Neuronal stem cell (in vitro differentiated cells): ENCODE measurements at regions not wholly inside any gene's neighbourhood (a gene's known extent, or its start where the extent isn't known, plus 50 kb on each side); places are given as distances from the start of the nearest gene placed in this dataset.

Experiments used
- DNase-seq: peaks from one replicate; pipeline ENCODE4 v3.0.0-alpha.2; 2013; ENCODE audit warnings: low spot score
- H2AFZ ChIP-seq: one replicate; pipeline ENCODE4 v1.6.1; 2013; ENCODE audit warnings: mild to moderate bottlenecking, low read length, inconsistent platforms
- H2AK5ac ChIP-seq: 2 replicates; pipeline ENCODE4 v1.6.1; 2013; ENCODE audit warnings: low read depth, mild to moderate bottlenecking, inconsistent platforms, low read length, moderate library complexity, mixed read lengths
- H2BK120ac ChIP-seq: 2 replicates; pipeline ENCODE4 v1.6.1; 2013; ENCODE audit warnings: low read depth, mild to moderate bottlenecking, inconsistent platforms, low read length, moderate library complexity, mixed read lengths
- H2BK12ac ChIP-seq: one replicate; pipeline ENCODE4 v1.6.1; 2013; ENCODE audit warnings: low read length, inconsistent platforms
- H2BK15ac ChIP-seq: 2 replicates; pipeline ENCODE4 v1.6.1; 2013; ENCODE audit warnings: mild to moderate bottlenecking, low read length, inconsistent platforms, mixed read lengths
- H2BK5ac ChIP-seq: one replicate; pipeline ENCODE4 v1.6.1; 2013; ENCODE audit warnings: inconsistent platforms, mild to moderate bottlenecking, low read length, moderate library complexity
- H3K14ac ChIP-seq: one replicate; pipeline ENCODE4 v1.6.1; 2013; ENCODE audit warnings: low read length, inconsistent platforms
- H3K18ac ChIP-seq: 2 replicates; pipeline ENCODE4 v1.6.1; 2013; ENCODE audit warnings: low read length, inconsistent platforms
- H3K23ac ChIP-seq: 2 replicates; pipeline ENCODE4 v1.6.1; 2013; ENCODE audit warnings: low read depth, mild to moderate bottlenecking, mixed read lengths, low read length, inconsistent platforms; ENCODE audit not compliant: poor library complexity
- H3K27ac ChIP-seq: replicated peaks from 3 replicates; pipeline ENCODE4 v1.5.1; 2013; ENCODE audit warnings: low read length, inconsistent platforms
- H3K27me3 ChIP-seq, 3 experiments: 2 replicates each; pipeline ENCODE4 v1.6.1; 2013; ENCODE audit warnings: low read length in 3 of 3, mild to moderate bottlenecking in 2 of 3, inconsistent platforms in 1 of 3, low read depth in 1 of 3, mixed read lengths in 1 of 3, moderate library complexity in 1 of 3; ENCODE audit not compliant: control insufficient read depth in 3 of 3, insufficient read depth in 3 of 3
- H3K36me3 ChIP-seq, 2 donors: replicated peaks in 1 of 2; 2 replicates each; pipeline ENCODE4 v1.6.1; 2013; ENCODE audit warnings: low read length in 2 of 2; ENCODE audit not compliant: control insufficient read depth in 2 of 2, insufficient read depth in 2 of 2
- H3K4ac ChIP-seq: 2 replicates; pipeline ENCODE4 v1.6.1; 2013; ENCODE audit warnings: inconsistent platforms, mild to moderate bottlenecking, low read length, moderate library complexity
- H3K4me1 ChIP-seq, 2 donors: 1 replicate in 1 of 2; 2 replicates in 1 of 2; pipeline ENCODE4 v1.6.1; 2013; ENCODE audit warnings: low read length in 2 of 2, low read depth in 1 of 2; ENCODE audit not compliant: control insufficient read depth in 2 of 2, insufficient read depth in 1 of 2
- H3K4me2 ChIP-seq: one replicate; pipeline ENCODE4 v1.6.1; 2013; ENCODE audit warnings: mild to moderate bottlenecking, low read length, inconsistent platforms; ENCODE audit not compliant: insufficient read depth, poor library complexity, severe bottlenecking
- H3K4me3 ChIP-seq, 2 donors: 2 replicates each; pipeline ENCODE4 v1.5.1; 2013; ENCODE audit warnings: low read length in 2 of 2, mild to moderate bottlenecking in 2 of 2, inconsistent platforms in 1 of 2, moderate library complexity in 1 of 2
- H3K79me1 ChIP-seq: one replicate; pipeline ENCODE4 v1.6.1; 2013; ENCODE audit warnings: low read depth, mild to moderate bottlenecking, inconsistent platforms, low read length, moderate library complexity
- H3K9ac ChIP-seq: one replicate; pipeline ENCODE4 v1.6.1; 2013; ENCODE audit warnings: mild to moderate bottlenecking, low read depth, low read length, inconsistent platforms; ENCODE audit not compliant: poor library complexity
- H3K9me3 ChIP-seq, 2 donors: replicated peaks in 1 of 2; 2 replicates each; pipeline versions ENCODE3 to v1.6.1; 2013; ENCODE audit warnings: low read length in 2 of 2, mild to moderate bottlenecking in 2 of 2, inconsistent platforms in 1 of 2, low read depth in 1 of 2, mixed read lengths in 1 of 2, moderate library complexity in 1 of 2; ENCODE audit not compliant: control insufficient read depth in 2 of 2, insufficient read depth in 1 of 2
- H4K8ac ChIP-seq: one replicate; pipeline ENCODE4 v1.6.1; 2013; ENCODE audit warnings: low read depth, mild to moderate bottlenecking, inconsistent platforms, low read length, moderate library complexity
- H4K91ac ChIP-seq: one replicate; pipeline ENCODE4 v1.6.1; 2013; ENCODE audit warnings: low read length, low read depth, mild to moderate bottlenecking, inconsistent platforms; ENCODE audit not compliant: poor library complexity
- WGBS, 2 donors: extraction: QIAGEN DNeasy Blood & Tissue Kit; methylation state at CpG; one replicate each; pipeline ENCODE4 v1.1.7; 2013; ENCODE audit warnings: missing lambda C conversion rate in 2 of 2, mixed read lengths in 1 of 2; ENCODE audit not compliant: insufficient read length in 2 of 2, insufficient replicate concordance in 1 of 2; ENCODE audit errors: extremely low coverage in 2 of 2; 5-methylcytosine and 5-hydroxymethylcytosine counted together

DNA sequence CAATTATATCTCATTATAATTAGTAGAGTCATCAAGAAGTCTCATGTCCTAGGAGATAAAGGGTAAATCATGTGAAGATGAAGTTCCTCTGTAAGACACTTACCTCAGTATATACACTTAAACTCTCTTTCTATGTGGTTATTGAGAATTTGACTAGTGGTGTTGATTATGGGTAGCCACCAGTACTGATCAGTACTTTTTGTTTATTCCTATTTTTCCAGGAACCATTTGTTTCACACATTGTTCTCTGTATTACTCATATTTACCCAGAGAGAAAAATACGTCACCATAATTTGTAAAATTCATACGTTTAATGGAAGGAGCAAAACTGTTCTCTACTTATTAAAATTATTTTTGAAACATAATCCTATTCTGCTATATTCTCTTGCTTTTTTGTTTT lies 55.8 kb upstream of the PRDM8 start:
- Histone ChIP-seq H3K27me3 (no peaks in the 10 kb centered on the region), H2BK5ac (no peak overlapping the region), H3K79me1 (no peaks in the 10 kb centered on the region), H3K4ac (no peak overlapping the region), H3K18ac (no peak overlapping the region), H2AFZ (no peak overlapping the region), H3K4me1 (no peaks in the 10 kb centered on the region), H3K9me3 (no peaks in the 10 kb centered on the region), H4K91ac (no peak overlapping the region), H3K14ac (no peak overlapping the region), H3K4me3 (no peak overlapping the region), H2AK5ac (no peak overlapping the region), H2BK120ac (no peak overlapping the region), H3K36me3 (no peaks in the 10 kb centered on the region), H3K27ac (no peak overlapping the region), H2BK15ac (no peak overlapping the region), H3K4me2 (no peak overlapping the region), H3K23ac (no peak overlapping the region), H4K8ac (no peak overlapping the region), H3K9ac (no peak overlapping the region), H2BK12ac (no peak overlapping the region)
- no CpG with 5 or more reads among the region's 2 CpGs for WGBS, 2 donors
- no peak for DNase-seq

DNA sequence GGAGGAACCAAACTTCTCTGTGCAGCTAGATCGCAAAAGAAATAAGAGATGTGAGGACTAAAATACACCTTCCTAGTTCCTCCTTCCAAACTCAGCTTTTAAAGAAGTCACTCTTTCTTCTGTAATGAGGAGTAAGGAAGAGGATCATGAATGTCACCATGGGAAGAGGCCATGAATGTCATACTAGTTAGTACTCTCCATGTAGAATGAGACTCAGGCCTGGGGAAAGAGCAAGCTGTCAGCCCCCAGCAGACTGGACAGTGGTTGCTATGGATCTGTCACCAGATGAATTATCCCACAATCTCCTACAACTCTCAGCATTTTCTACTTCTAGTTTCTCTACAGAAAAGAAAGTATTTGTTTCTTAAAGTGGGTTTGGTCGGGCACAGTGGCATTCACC lies 57.1 kb upstream of the PRDM8 start:
- Histone ChIP-seq H3K27ac (no peak overlapping the region), H2BK5ac (no peak overlapping the region), H3K4me2 (no peak overlapping the region), H2AFZ (no peak overlapping the region), H3K9ac (no peak overlapping the region), H2BK120ac (no peak overlapping the region), H3K18ac (no peak overlapping the region), H3K4me1 (no peaks in the 10 kb centered on the region), H3K4ac (no peak overlapping the region), H2BK12ac (no peak overlapping the region), H3K4me3 (no peak overlapping the region), H3K36me3 (no peaks in the 10 kb centered on the region), H3K9me3 (no peaks in the 10 kb centered on the region), H3K27me3 (no peaks in the 10 kb centered on the region), H4K91ac (no peak overlapping the region), H4K8ac (no peak overlapping the region), H2AK5ac (no peak overlapping the region), H3K23ac (no peak overlapping the region), H3K79me1 (no peaks in the 10 kb centered on the region), H3K14ac (no peak overlapping the region), H2BK15ac (no peak overlapping the region)
- no peak for DNase-seq
- WGBS, 2 donors = no CpG with 5 or more reads among the region's 2 CpGs

GRCh38 chr4:80139671-80140070 lies 57.6 kb upstream of the PRDM8 start:
- no peak overlapping the region for H2BK5ac ChIP-seq

DNA sequence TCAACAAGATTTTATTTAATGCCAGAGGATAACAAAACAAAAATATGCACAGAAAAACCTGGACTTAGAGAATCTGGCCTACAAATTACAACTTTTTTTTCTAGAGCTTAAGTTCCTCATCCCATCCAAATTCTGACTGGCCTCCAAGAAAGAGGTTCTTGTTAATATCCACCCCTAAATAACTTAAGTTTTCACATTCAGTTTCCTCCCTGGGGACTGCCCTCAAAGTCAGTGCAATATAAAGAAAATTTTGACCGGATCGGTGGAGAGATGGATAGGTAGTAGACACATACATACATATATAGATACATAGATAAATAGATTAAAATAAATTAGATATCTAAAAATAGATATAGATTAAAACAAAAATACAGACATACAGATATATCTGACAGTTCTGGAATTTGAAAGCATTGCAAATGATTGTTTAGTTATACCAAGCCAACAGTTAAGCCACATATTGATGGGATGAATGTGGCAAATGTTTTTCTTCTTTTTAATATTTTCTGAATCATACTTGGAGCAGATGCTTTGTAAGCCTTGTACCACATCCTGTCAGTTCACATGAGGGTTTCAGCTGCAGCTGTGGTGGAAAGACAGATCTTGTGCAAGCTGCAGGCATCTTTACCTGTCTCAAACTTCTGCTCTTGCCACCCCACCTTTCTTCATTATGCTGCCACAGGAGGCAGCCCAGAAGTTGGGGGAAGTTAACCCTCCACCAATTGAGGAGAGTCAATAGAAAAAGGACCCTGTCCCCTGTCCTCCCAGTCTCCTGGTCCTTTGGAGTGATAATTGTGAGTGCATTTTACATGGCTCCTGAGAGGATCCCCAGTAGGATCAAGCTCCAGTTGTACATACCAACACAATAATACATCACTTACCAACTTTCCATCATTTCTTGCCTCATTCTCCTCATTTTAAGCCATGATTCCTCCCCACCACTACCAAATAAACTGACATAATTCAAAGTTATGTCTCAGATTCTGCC lies 58.5 kb upstream of the PRDM8 start:
- H2BK12ac ChIP-seq = no peak overlapping the region
- no peak for DNase-seq
- no peak overlapping the region for H3K9ac ChIP-seq
- H2BK15ac ChIP-seq = no peak overlapping the region
- no peak overlapping the region for H3K4ac ChIP-seq
- H3K18ac ChIP-seq = no peak overlapping the region
- H3K36me3 ChIP-seq = no peaks in the 10 kb centered on the region
- no peaks in the 10 kb centered on the region for H3K4me1 ChIP-seq
- H4K91ac ChIP-seq = no peak overlapping the region
- no peak overlapping the region for H4K8ac ChIP-seq
- H3K27ac ChIP-seq = no peak overlapping the region
- H3K79me1 ChIP-seq = no peaks in the 10 kb centered on the region
- H3K9me3 ChIP-seq = no peaks in the 10 kb centered on the region
- H2AFZ ChIP-seq = no peak overlapping the region
- H2AK5ac ChIP-seq = no peak overlapping the region
- H3K4me2 ChIP-seq = no peak overlapping the region
- no peak overlapping the region for H3K4me3 ChIP-seq
- H3K27me3 ChIP-seq = no peaks in the 10 kb centered on the region
- H3K23ac ChIP-seq = no peak overlapping the region
- no peak overlapping the region for H2BK120ac ChIP-seq
- H2BK5ac ChIP-seq = no peak overlapping the region
- no peak overlapping the region for H3K14ac ChIP-seq
- no CpG with 5 or more reads among the region's 2 CpGs for WGBS, 2 donors

More at GRCh38 chr4:80139671-80140070, 57.6 kb upstream of the PRDM8 start:
- no peak overlapping the region for H4K91ac ChIP-seq
- H3K27ac ChIP-seq = no peak overlapping the region
- no peaks in the 10 kb centered on the region for H3K79me1 ChIP-seq
- no peaks in the 10 kb centered on the region for H3K36me3 ChIP-seq
- no peak for DNase-seq
- no peak overlapping the region for H3K4me3 ChIP-seq
- no peak overlapping the region for H3K4me2 ChIP-seq
- no peak overlapping the region for H2AFZ ChIP-seq
- no peaks in the 10 kb centered on the region for H3K9me3 ChIP-seq
- no peak overlapping the region for H3K23ac ChIP-seq
- no peak overlapping the region for H2AK5ac ChIP-seq
- H4K8ac ChIP-seq = no peak overlapping the region
- no peak overlapping the region for H2BK15ac ChIP-seq
- H2BK120ac ChIP-seq = no peak overlapping the region
- no peaks in the 10 kb centered on the region for H3K4me1 ChIP-seq
- no peak overlapping the region for H3K14ac ChIP-seq
- no peaks in the 10 kb centered on the region for H3K27me3 ChIP-seq
- H2BK12ac ChIP-seq = no peak overlapping the region
- WGBS, 2 donors = no CpG with 5 or more reads among the region's 3 CpGs
- no peak overlapping the region for H3K18ac ChIP-seq
- no peak overlapping the region for H3K4ac ChIP-seq
- H3K9ac ChIP-seq = no peak overlapping the region
